GM18508 (cell line): ENCODE measurements at regions not wholly inside any gene's neighbourhood (a gene's known extent, or its start where the extent isn't known, plus 50 kb on each side); places are given as distances from the start of the nearest gene placed in this dataset.

Source experiments
- ATAC-seq: cut with Tn5 transposase; IDR thresholded peaks from one replicate; pipeline ENCODE4 v1.9.1; 2021; ENCODE audit warnings: moderate number of reproducible peaks; ENCODE audit not compliant: insufficient read depth, unreplicated experiment

DNA sequence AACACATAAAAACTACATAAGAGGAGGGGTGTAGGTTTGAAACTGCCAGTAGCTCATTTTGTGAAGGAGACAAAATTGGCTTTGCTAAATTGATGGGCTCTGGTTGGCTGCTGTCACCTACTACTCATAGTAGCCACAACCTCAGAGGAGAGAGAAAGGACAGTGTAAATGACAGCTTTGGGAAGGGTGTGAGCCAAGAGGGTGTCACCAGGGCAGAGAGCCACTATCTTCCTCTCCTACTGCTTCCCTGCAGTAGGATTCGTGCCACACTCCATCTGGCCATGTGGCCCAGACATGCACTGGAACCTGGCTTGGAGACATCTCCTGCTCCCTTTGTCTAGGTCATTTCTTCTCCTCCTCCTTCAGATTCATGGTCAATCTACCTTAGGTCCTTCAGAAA is 455.9 kb downstream of the ENC1 start:
- no peak for ATAC-seq

DNA sequence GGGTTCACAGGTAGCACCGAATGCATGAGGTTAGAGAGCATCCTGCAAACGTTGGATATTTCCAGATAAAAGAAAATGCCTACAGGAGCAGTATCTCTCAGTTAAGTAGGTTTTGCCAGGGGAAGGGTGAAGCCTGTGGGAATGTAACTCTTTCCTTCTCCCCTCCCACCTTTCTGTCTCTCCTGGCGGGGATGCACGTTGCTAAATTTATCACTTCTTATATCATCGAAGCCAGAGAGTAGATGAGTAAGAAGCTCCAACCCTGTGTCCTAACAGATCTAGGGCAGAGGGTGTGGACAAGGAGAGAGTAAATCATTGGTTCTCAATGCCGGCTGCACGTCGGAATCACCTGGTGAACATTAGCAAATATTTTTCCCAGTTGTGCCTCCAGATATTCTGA is 457.5 kb downstream of the ENC1 start:
- ATAC-seq: no peak

DNA sequence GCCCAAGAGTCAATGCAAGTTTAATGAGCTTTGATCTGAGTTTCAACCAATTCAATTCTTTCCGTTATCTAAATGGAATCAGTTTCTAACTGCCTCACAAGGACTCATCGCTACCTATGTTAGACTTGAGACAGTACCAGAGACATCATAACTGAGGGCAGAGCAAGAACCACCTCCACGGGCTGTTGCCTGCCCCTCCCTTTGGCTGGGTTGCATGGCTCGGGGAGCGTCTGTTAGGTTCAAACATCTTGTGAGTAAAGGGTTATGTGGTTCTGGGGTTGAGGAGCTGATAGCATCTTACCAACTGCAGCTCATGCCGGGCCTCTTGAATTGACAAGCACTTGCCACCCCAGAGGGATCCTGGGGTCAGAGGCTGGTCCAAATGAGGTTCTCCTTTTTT is 457.9 kb downstream of the ENC1 start:
- ATAC-seq: no peak

DNA sequence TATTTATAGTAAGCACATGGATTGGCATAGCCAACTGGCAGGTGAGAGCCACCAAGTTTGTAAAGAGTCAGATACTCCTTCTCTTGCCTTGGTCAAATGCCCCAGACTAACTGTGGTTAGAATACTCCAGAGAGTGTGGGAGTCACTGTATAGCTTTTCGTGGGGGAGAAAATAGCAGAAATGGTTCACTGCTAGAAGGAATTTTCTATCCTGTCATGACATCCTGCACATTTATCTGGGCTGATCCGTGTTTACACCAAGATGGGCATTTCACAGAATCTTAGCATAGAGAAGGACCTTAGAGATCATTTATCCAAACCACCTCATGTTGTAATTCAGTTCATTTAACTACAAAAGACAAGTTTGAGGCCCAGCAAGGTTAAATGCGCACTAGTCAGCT is 460.8 kb downstream of the ENC1 start:
- ATAC-seq: no peak

DNA sequence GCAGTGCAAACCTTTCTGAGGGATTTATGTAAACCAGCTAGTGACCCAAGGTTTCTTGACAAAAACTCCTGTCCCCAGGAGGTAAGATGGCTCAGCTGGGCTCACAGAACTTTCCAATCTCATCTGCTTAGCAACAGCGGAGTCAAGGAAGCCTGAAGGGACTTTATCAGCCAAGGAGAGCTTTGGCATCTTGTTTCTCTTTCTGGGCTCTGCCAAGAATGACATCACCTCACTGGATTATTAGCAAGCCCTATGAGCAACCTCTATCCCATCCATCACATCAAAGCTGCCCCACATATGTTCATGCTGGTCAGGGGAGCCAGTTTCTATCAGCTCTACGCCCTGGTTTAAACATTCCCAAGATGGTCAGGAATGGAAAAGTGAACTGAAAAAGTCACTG is 461.3 kb downstream of the ENC1 start:
- ATAC-seq: no peak

DNA sequence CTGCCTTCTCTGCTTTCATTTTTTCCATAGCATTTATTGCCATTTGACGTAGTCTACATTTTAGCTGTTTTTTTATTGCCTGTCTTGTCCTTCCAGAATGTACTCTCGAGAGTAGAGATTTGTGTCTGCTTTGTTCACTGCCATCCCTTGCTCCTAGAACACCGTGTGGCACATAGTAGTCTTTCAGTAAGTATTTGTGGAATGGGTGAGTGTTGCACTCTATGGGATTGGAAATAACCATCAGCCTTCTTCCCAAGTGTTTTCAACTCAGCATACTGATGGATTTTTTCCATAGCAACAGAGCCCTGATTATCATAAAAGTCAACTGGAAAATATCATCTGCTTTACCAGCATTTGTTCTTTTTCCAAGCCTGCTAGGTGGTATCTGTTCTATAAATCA is 462.6 kb downstream of the ENC1 start:
- ATAC-seq: no peak

DNA sequence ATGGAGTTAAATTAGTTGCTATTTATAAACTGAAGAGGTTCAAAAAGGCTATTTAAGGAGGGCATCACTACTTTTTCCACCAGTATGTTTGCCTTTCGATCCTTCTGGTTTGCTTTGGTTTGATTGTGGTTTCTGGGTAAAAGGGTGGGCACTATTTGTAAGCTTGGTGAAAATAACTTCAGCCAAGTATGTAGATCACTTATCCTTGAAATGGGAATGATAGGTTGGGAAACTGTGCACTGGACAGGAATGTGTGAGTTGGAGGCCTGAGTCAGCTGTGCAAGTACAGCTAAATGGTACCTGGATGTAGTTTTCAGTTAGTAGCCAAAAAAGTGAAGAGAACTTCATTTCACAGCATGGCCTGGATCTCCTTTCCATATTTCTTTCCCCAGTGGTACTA is 466.2 kb downstream of the ENC1 start:
- ATAC-seq: no peak

DNA sequence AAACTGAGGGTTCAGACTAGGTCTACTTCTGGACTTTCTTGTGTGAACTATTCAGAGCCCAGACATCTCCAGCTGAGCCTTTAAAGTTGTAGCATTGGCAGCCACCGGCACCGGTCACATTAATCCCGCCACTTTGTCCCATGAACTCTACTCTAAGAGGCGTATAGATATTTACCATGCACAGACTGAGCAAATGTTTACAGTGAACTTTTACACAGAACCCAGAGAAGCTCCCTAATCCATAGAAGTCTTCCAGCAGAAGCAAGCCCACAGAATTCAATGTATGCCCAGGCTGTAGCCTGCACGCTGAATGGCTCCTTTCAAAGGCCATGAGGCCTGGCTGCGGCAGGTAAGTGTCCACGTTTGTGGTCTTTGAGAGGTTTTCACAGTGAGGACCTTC is 466.9 kb downstream of the ENC1 start:
- ATAC-seq: no peak

DNA sequence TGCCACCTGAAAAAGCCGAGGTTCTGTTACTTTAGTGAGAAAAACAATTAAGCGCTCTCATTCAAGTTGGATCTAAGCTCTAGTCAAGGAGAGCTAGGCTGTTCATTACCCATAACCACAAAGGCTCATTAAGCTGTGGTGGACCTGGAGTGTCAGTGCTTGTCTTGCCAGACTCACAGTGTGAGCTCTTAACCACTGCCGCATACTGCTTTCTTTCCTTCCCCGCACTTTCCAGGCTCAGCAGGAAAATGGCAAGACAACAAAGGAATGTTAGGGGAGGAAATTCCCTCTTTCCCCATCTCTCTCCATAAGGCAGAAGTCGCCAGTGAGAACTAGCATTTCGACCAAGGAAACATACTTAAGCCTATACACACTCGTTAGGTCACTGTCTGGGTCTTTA is 467.3 kb downstream of the ENC1 start:
- ATAC-seq: no peak

DNA sequence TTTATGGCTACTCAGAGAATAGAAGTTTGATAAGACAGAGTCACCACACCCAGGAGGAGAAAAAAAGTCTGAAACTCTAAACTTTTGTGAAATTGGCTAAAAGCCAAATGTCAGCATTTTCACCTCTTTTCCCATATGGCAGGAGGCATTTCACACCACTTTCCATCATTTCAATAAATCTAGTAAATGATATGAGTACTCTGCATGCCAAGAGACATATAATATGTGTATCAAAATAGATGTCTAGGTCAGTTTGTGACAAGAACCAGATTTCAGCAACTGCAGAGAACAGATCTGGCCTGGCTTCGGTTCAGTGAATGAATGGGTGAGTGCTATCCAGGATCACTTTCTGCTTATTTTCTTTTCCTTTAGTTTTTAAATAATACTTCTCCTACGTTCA is 470.8 kb downstream of the ENC1 start:
- no peak for ATAC-seq

DNA sequence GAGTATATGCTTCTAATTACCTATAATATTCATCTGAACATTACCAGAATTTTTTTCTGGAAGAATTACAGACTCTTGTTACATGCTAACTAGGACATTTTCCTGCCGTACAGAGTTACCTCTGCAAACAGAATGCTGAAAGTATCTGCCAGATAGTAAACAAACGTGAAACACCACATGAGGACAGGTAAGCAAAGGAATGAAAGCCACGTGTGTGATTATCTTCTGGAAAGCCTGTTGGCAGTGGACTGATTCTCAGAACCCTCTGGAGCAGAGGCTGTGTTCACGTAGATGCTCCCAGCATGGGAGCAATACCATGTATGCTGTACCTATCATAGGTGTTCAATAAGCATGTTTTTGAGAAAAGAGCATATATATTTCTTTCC is 472.6 kb downstream of the ENC1 start:
- ATAC-seq: no peak

DNA sequence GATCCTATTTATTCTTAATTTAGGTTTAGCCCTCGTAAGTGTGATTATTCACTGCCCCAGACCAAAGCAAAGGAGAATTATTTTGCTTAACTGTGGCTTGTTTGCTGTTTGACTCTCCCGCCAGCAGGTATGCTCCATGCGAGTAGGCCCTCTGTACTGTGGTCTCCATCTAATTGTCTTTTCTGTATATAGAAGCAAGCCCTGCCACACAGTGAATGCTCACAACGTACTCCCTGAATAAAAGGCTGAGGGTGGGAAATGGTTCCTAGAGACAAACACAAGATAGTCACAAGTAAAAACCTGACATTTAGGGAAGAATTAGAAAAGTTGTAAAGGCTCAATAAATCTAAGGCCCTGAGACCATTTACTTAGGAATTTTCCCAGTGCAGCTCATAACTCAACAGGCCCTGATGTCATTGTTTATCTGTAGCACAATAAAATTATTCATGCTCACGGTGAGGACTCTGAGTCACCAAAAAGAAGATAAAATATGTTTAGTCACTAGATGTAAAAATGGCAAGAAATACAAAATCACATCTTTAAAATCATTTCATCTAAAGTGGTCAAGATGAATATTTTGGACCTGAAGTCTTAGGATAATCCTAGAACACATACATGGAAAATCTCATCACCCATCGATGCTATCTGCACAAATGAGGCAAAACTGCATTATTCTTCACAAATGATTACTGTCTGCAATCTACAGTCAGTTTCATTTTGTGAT is 473.2 kb downstream of the ENC1 start:
- no peak for ATAC-seq

DNA sequence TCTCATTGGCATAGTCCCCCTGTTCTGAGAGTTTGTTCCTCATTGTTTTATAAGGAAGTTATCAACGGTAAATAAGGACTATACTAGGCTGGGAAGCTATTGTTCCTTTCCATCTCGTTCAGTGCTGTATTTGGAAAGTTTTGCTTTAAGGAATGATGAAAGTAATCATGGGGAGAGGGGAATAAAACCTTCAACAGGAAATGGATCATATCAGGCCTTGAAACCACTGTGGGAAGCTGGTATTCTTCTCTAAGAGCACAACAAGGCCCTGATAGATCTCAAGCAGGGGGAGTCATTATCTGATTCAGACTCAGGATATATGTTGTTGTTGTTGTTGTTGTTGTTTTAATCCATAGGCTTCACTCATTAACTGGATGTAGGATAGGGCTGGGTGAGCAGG is 474.5 kb downstream of the ENC1 start:
- ATAC-seq: no peak

DNA sequence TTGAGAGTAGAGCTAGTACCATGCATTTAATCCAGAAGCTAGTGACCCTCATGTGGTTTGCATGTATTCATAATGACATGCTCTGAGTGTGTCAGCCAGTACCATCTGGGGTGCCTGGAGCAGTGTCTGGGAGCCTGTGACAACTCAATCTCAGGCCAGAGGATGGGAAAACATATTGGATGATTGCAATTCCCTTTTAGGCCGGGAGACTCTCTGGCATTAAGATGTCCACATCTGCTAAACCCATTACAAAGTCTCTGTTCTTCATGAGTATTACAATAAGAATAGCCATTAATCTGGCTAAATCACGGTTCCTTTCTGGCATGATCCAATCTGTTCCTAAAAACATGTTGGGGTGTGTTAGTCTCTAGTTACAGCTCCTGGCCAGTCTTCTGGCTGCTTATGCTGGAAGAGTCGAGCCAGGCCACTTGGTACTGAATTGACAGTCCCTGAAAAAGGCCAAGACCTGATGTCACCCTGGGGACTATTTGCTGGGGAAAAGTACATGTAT is 475.7 kb downstream of the ENC1 start:
- ATAC-seq: no peak

DNA sequence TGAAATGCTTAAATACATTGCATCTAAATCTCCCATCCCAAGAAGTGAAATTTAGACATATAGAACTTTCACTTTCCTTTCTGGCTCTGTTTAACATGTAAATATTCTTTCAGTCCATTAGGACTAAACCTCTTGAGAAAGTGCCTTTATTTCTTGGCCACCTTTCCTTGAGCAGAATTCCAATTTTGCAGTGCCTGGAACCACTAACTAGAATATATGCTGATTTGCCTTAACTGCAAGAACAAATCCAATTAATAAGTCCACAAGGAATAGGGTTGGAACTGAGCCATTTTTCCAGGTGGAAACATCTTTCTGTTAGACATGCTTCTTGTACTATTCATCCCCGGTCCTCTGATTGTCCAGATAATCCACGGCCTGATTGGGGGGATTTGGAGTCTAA is 478.0 kb downstream of the ENC1 start:
- no peak for ATAC-seq

DNA sequence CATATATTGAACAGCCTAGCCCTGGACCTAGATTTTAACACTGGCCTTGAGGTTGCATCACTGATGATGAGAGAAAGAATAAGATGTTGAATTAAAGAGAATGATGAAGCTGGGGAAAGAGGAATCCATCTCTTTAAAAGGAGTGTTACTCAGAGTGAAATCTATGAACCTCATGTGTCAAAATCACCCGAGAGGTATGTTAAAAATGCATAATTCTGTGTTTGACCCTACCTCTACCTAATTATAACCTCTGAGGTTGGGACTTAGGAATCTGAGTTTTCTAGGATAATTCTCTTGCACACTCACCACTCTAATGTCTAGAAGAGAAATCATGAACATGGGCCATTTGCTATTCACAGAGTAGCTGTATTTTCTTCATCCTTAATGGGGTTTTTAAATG is 479.4 kb downstream of the ENC1 start:
- no peak for ATAC-seq

DNA sequence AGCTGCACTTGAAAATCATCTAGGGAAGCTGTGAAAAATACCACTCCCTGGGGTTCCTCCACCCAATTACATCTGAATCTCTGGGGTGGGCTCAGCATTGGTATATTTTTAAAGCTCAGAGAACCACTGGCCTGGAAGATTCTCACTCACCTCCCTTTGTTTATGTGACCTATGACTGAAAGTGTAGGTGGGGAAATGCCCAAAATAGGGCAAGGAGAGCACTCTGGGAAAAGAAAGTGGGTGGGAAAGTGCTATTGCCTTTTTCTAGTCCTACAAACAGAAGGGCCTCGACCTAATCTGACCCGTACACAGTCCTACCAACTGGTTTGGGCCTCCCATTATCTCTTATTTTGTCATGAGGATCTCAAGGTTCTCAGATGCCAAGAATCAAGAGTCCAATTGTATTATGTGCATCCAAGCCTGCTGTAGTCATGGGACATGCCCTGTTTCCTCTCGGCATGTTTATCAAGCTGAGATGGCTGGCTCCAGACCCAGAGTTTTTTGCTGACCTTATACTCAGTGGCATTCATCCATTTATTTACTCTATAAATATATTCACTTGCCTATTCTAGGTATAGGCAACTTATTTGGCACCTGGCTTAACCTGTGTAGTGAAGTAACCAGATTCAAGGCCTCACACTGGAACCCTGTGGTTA is 483.7 kb downstream of the ENC1 start:
- ATAC-seq: no peak

DNA sequence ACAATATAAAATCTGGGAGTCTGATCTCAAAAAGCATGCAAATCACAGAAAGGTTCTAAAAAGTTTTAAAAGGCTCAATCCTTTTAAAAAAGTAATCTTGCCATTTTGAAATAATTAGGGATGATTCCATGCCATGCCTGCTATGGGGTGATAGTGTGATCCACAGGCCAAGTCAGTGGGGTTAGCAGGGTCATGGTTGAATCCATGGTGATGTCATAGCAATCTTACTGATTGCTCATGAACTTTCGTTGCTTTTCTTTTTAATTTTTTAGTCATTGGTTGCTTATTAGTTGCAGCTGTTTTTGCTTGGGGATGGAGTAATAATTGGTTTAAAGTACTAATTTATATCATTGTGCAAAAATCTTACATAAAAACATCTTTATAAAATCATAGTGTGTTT is 485.0 kb downstream of the ENC1 start:
- no peak for ATAC-seq

DNA sequence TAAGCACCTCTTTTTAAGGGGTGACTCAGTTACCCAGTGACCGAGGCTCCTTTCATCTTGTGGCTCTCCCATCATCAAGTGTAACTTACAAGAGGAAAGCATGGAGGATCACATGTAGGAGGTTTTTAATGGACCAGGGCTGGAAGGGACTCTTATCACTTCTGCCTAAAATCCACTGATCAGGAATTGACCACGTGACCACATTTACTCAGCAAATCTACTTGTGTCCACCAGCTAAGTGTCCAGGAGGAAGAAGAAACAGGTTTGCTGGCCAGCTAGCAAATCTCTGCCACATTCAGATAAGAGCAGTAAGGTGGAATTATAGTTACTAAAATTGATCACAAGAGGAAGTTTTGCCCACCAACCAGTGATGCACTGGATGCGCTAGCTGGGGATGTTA is 486.0 kb downstream of the ENC1 start:
- ATAC-seq: no peak

DNA sequence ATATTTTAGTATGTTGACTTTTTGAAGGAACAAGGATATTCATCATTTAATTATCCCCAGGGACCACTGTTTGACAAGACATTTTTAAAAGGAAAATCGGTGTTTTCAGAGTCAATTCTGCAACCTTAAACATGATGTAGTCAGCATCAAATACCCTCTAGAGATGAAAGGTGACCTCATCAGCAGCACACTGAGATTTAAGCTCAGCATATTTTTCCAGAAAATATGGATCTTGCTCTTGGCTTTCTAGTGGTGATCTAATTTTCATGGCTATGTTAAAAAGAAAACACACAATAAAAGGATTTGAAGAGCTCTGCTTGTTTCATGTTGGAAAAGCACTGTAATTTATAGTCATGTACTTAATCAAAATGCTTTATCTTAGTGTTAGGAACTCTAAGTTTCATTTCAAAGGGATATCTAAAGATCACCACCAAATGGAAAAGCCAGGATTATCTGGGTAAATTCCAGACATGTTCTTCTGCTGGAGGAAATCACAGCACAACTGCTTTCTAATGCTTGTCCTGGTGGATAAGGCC is 487.2 kb downstream of the ENC1 start:
- no peak for ATAC-seq

DNA sequence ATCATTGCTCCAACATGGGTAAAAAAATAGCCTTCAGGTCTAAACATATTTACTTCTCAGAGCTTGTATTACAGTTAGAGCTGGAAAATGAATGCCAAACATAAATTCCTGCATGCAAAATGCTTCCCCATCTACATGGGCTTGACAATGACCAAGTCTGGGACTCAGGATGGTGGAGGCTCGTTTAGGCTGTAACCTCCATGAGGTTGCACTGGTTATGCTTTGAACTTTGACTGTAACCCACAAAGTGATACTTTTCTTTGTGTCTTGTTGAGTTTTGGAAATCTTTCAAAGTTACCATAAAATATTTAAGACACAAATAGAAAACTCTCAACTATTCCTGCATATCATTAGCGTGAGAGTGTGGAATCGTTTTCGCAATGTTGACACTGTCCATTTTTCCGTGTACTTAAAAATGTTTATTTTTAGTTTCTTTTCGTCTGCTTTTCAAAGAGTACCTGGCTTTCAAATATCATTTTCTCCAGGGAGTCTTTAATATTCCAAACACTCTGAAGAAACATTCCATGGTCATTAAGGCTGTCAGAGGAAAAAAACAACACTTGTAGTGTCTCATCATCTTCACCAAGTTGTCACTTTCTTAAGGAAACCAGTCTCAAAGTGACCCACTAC is 487.8 kb downstream of the ENC1 start:
- ATAC-seq: no peak
